ENCODE measurements at regions not wholly inside any gene's neighbourhood (a gene's known extent, or its start where the extent isn't known, plus 50 kb on each side); places are given as distances from the start of the nearest gene placed in this dataset.

DNA sequence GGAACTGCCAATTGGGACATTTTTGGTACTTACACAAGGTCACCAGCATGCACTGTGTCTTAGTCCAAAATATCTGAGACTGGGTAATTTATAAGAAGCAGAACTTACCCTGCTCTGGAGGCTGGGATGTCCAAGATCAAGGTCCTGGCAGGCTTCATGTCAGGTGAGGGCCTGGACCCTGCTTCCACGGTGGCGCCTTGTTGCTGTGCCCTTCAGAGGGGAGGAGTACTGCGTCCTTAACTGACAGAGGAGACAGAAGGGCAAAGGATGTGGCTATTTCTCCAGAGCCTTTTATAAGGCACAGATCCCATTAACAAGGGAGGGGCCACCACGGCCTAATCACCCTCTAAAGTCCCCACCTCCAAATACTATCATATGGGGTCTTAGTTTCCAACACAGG lies 178.9 kb downstream of the C16orf95 start:
- Mint-ChIP-seq H3K27me3 (ENCODE audit: insufficient read depth) (no peaks in the 10 kb centered on the region), H3K4me1 (no peaks in the 10 kb centered on the region), H3K4me3 (no peak overlapping the region), H3K9me3 (peaks cover 20% of the 10 kb centered on the region), H3K27ac (no peak overlapping the region), H3K36me3 (ENCODE audit: low read depth) (no peaks in the 10 kb centered on the region)
- Histone ChIP-seq H3K9ac (ENCODE audit: extremely low read depth, low read length, poor library complexity, severe bottlenecking) (no peak overlapping the region), H3K9me3 (ENCODE audit: control insufficient read depth, low read length) (peaks cover 16% of the 10 kb centered on the region), H3K4me1 (ENCODE audit: control insufficient read depth, insufficient read depth, low read length) (no peaks in the 10 kb centered on the region), H3K4me3 (ENCODE audit: low read length) (no peak overlapping the region), H3K36me3 (ENCODE audit: control insufficient read depth, insufficient read depth, low read length) (no peaks in the 10 kb centered on the region), H3K27me3 (ENCODE audit: control insufficient read depth, insufficient read depth, low read length, poor library complexity, severe bottlenecking) (no peaks in the 10 kb centered on the region), H3K27ac (ENCODE audit: low read depth, low read length) (no peak overlapping the region)
- peak; percentile 13 for DNase-seq
- TF ChIP-seq, protein P1, sequence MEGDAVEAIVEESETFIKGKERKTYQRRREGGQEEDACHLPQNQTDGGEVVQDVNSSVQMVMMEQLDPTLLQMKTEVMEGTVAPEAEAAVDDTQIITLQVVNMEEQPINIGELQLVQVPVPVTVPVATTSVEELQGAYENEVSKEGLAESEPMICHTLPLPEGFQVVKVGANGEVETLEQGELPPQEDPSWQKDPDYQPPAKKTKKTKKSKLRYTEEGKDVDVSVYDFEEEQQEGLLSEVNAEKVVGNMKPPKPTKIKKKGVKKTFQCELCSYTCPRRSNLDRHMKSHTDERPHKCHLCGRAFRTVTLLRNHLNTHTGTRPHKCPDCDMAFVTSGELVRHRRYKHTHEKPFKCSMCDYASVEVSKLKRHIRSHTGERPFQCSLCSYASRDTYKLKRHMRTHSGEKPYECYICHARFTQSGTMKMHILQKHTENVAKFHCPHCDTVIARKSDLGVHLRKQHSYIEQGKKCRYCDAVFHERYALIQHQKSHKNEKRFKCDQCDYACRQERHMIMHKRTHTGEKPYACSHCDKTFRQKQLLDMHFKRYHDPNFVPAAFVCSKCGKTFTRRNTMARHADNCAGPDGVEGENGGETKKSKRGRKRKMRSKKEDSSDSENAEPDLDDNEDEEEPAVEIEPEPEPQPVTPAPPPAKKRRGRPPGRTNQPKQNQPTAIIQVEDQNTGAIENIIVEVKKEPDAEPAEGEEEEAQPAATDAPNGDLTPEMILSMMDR (conservative IDR thresholded peaks at IDR 0.05) = no peak
- 91 to 100% methylated on average over 2 to 4 of the region's 4 CpGs for WGBS, 2 experiments (ENCODE audit: insufficient coverage in 1 of 2, insufficient read length in 1 of 2)

DNA sequence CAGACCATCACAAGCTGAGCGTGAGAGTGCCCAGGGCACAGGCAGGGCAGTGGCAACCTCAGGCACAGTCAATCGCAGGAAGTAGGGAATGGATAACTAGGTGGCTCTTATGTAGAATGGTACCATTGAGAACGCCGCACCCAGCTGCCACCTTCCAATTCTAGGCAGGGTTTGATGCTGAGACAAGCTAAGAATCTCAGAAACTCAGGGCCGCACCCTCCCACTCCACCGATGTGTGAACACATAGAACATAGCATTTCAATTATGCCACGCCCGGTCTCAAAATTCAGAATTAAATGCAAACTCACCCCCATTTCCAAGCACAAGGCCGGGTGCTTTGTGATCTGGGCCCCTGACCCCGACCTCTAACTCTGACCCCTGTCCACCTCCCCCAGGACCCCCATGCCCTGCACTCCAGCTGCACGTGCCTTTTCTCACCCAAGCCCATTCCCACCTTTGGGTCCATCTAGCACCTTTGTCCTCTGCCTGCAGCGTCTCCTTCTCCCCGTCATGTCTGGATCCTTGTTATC lies 178.4 kb downstream of the C16orf95 start:
- Histone ChIP-seq H3K9ac (ENCODE audit: extremely low read depth, low read length, poor library complexity, severe bottlenecking) (no peak overlapping the region), H3K36me3 (ENCODE audit: control insufficient read depth, insufficient read depth, low read length) (no peaks in the 10 kb centered on the region), H3K27ac (ENCODE audit: low read depth, low read length) (no peak overlapping the region), H3K27me3 (ENCODE audit: control insufficient read depth, insufficient read depth, low read length, poor library complexity, severe bottlenecking) (no peaks in the 10 kb centered on the region), H3K4me3 (ENCODE audit: low read length) (no peak overlapping the region), H3K9me3 (ENCODE audit: control insufficient read depth, low read length) (peaks cover 16% of the 10 kb centered on the region), H3K4me1 (ENCODE audit: control insufficient read depth, insufficient read depth, low read length) (no peaks in the 10 kb centered on the region)
- Mint-ChIP-seq H3K4me1 (no peaks in the 10 kb centered on the region), H3K4me3 (no peak overlapping the region), H3K9me3 (peaks cover 20% of the 10 kb centered on the region), H3K36me3 (ENCODE audit: low read depth) (no peaks in the 10 kb centered on the region), H3K27ac (no peak overlapping the region), H3K27me3 (ENCODE audit: insufficient read depth) (no peaks in the 10 kb centered on the region)
- no peak for DNase-seq
- TF ChIP-seq, protein P1 (conservative IDR thresholded peaks at IDR 0.05) = no peak
- 90 to 91% methylated on average over 10 to 13 of the region's 13 CpGs for WGBS, 2 experiments (ENCODE audit: insufficient coverage in 1 of 2, insufficient read length in 1 of 2)

DNA sequence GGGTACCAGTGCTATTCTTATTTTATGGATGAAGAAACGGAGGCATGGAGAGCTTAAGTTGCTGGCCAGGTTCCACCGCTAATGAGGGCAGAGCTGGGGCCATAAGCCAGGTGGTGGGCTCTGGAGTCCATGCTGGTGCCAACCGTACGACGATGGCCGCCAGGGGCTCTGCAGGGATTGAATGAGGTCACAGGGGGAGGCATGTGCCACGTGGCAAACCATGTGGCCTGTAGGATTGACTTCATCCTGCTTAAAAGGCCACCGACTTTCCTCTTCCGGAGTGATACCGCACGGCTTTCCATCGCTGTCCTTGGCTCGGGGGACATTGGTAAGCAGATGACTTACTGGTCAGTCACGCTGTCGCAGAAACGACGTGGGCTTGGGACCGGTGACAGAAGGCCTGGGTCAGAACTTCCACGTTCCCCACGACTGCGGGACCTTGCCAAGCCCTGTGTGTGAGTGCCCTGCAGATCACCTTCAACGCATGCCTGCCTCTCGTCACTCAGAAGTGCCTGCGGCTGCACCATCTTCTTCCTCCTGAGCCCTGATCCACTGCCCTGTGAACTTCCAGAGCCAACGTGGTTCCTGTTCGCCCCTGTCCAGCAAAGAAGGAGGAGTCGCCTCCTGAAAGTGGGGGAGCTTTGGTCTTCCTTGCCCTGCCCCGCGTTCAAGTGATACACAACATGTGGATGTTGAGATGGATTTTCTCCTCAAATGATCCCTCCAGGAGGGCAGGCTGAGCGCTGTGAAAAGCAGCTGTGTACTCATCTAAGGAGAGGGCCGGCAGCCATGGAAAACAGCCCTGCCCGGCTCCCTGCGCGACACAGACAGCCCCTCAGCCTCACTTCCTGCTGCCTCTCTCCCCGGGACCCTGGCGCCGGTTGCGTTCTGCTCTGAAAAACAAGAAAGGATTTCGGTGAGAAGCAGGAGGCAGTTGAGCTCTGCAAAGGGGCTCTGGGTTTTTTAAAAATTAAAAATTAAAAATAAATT lies 176.7 kb downstream of the C16orf95 start:
- Histone ChIP-seq H3K4me1 (ENCODE audit: control insufficient read depth, insufficient read depth, low read length) (no peaks in the 10 kb centered on the region), H3K27ac (ENCODE audit: low read depth, low read length) (no peak overlapping the region), H3K27me3 (ENCODE audit: control insufficient read depth, insufficient read depth, low read length, poor library complexity, severe bottlenecking) (no peaks in the 10 kb centered on the region), H3K9ac (ENCODE audit: extremely low read depth, low read length, poor library complexity, severe bottlenecking) (no peak overlapping the region), H3K9me3 (ENCODE audit: control insufficient read depth, low read length) (peaks cover 16% of the 10 kb centered on the region), H3K36me3 (ENCODE audit: control insufficient read depth, insufficient read depth, low read length) (no peaks in the 10 kb centered on the region), H3K4me3 (ENCODE audit: low read length) (no peak overlapping the region)
- Mint-ChIP-seq H3K4me3 (no peak overlapping the region), H3K4me1 (no peaks in the 10 kb centered on the region), H3K36me3 (ENCODE audit: low read depth) (no peaks in the 10 kb centered on the region), H3K27ac (no peak overlapping the region), H3K27me3 (ENCODE audit: insufficient read depth) (no peaks in the 10 kb centered on the region), H3K9me3 (peaks cover 24% of the 10 kb centered on the region)
- DNase-seq = no peak
- WGBS, 2 experiments (ENCODE audit: insufficient coverage in 1 of 2, insufficient read length in 1 of 2) = 93 to 94% methylated on average over 32 to 39 of the region's 39 CpGs
- TF ChIP-seq, protein P1 (conservative IDR thresholded peaks at IDR 0.05) = no peak

Data from endodermal cell (in vitro differentiated cells).